Erythroblast (primary cell): ENCODE measurements at regions not wholly inside any gene's neighbourhood (a gene's known extent, or its start where the extent isn't known, plus 50 kb on each side); places are given as distances from the start of the nearest gene placed in this dataset.
"Not testable (repeated sequence)": the region's sequence is repeated elsewhere in the genome, so short reads cannot be mapped to it uniquely, and the experiment has no call there.

ENCODE experiments used
- DNase-seq, 2 experiments: peaks; one replicate each; lab custom pipeline; 2025; lab: John Stamatoyannopoulos, UW
- GATA1 ChIP-seq: IDR thresholded peaks from 2 replicates; pipeline ENCODE4 v1.6.1; 2011; ENCODE audit warnings: low read depth, mild to moderate bottlenecking, control low read depth, low read length, moderate library complexity
- POLR2A ChIP-seq: IDR thresholded peaks from 2 replicates; pipeline ENCODE4 v1.6.1; 2011; ENCODE audit warnings: mild to moderate bottlenecking, low read length

DNA sequence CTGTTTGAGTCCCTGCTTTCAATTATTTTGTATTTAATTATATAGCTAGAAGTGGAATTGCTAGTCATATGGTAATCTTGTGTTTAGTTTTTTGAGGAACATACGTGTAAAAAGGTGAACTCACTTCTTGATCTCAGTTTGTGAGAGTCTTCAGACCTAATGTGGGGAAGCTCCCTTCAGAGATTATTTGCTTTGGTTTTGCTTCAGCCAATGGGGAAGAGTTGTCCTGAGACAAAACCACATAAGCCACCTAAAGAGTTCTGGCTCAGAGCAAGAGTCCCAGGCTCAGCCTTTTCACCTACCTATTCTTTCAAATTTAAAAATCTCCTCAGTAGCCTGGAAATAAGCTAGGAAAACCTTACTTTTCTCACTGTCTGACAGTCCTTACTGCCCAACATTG lies 138.4 kb downstream of the UCK2 start:
- no peak for DNase-seq
- TF ChIP-seq POLR2A = no peak
- no peak for TF ChIP-seq GATA1

DNA sequence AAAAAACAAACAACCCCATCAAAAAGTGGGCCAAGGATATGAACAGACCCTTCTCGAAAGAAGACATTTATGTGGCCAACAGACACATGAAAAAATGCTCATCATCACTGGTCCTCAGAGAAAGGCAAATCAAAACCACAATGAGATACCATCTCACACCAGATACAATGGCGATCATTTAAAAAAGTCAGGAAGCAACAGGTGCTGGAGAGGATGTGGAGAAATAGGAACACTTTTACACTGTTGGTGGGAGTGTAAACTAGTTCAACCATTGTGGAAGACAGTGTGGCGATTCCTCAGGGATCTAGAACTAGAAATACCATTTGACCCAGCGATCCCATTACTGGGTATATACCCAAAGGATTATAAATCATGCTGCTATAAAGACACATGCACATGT lies 142.0 kb downstream of the UCK2 start:
- not testable (repeated sequence) for DNase-seq

DNA sequence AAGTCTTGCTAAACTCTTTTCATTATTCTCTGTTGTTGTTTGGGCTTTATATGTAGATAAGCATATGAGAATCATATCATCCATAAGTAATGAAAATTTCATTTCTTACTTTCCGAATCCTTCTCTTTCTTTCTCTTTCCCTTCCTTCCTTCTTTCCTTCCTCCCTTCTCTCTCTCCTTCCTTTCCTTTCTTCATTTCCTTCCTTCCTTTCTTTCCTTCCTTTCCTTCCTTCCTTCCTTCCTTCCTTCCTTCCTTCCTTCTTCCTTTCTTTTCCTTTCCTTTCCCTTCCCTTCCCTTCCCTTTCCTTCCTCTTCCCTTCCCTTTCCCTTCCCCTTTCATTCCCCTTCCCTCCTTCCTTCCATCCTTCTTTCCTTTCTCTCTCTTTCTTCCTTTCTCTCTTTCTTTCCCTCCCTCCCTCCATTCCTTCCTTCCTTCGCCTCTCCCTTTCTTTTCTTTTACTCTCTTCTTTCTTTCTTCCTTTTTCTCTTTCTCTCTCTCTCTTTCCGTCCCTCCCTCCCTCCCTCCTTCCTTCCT lies 147.3 kb downstream of the UCK2 start:
- no peak for DNase-seq
- TF ChIP-seq GATA1 (no peak), POLR2A (no peak)

DNA sequence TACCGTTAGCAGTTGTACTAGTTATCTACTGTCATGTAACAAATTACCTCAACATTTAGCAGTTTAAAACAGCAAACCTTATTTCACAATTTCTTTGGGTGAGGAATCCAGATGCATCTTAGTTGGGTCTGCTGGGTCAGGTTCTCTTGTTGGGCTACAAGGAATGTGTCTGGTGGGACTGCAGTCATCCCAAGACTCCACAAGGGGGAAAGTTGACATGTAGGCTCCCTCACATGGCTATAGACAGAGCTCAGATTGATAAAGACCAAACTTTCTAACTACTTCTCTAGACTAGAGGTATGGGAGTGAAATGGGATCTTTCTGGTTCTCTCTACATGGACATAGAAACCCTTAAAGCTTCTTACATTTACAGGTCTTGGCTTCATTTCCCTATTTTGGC lies 160.9 kb downstream of the UCK2 start:
- no peak for TF ChIP-seq GATA1
- no peak for TF ChIP-seq POLR2A
- no peak for DNase-seq

DNA sequence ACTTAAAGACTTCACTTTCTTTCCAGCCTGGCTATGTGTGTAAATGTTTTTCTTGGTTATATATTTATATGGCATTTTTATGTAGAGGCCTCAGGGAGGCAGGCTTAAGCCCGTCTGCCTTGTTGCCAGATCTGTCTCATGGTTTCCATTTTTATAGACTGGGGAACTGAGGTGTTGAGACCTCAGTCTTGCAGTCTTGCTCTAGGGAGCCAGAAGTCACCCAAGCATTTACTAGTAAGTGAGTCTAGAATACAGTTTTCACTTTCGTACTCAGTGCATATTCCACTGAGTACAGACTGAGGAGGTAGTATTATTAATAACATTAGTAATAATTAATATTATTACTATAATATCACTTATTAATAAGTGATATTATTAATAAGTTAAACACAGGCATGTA lies 161.4 kb downstream of the UCK2 start:
- DNase-seq = no peak
- TF ChIP-seq GATA1 = no peak
- TF ChIP-seq POLR2A = no peak

DNA sequence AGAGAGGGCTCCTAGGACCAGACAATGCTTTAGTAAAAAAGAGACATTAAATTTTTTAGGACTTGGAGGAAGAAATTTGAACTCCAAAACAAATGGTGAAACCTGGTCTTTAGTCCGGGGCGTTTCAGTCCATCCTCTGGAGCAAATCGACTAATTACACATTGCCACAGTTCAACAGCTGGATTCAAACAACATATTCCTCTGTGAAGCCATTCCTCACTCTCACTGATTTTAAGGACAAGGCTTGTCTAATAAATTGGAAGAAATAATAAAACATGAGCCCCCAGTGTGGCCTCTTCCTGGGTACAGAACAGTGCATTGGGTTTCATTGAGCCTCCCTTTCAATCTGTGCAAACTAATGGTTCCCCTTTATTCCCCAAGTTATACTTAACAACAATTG lies 165.1 kb downstream of the UCK2 start:
- no peak for DNase-seq
- TF ChIP-seq GATA1 = no peak
- no peak for TF ChIP-seq POLR2A

DNA sequence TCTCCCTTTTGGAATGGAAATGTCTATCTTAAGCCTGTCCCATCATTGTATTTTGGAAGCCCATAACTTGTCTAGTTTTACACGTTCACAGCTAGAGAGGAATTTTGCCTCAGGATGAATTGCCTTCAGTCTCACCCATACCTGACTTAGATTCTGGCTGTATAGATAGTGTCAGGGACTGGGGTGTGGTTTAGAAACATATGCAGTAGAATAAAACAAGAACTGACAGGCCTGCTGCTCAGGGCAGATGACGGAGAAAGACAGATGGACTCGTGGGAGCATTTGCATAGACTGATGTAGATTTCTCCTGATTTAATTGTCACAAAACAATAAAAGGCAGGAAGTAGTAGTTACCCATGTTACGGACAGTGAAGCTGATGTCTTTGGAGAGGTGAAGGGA lies 166.7 kb downstream of the UCK2 start:
- no peak for DNase-seq
- TF ChIP-seq POLR2A = no peak

DNA sequence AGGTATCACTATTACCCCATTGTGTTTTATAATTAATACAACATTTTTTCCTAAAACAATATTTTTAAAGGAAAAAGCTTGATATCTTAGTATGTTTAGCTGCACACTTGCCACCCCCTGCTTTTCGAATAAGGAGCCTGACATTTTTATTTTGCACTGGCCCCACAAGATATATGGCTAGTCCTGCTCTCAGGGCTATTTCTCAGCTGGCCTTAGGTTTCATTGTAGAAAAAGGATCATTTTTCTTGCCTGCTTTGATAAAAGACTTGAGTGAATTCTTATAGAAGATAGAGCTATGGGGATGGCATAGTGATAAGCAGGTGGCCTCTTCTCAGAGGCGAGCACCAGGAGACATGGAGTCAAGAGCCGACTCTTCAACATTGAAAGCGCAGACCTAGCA lies 167.0 kb downstream of the FAM78B start:
- no peak for TF ChIP-seq GATA1
- TF ChIP-seq POLR2A = no peak
- no peak for DNase-seq

DNA sequence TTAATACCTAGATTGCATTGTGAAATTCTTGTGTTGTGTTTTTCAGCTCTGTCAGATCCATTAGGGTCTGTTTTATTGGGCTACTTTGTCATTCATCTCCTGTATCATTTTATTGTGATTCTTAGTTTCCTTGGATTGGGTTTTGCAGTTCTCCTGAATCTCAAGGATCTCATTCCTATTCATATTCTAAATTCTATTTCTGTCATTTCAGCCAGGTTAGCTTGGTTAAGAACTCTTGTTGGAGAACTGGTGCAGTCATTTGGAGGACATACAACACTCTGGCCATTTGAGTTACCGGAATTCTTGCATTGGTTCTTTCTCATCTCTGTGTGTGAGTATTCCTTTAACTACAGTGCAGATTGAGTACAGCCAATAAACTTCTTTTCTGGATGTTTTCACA lies 159.6 kb downstream of the FAM78B start:
- TF ChIP-seq POLR2A (no peak), GATA1 (no peak)
- no peak for DNase-seq

DNA sequence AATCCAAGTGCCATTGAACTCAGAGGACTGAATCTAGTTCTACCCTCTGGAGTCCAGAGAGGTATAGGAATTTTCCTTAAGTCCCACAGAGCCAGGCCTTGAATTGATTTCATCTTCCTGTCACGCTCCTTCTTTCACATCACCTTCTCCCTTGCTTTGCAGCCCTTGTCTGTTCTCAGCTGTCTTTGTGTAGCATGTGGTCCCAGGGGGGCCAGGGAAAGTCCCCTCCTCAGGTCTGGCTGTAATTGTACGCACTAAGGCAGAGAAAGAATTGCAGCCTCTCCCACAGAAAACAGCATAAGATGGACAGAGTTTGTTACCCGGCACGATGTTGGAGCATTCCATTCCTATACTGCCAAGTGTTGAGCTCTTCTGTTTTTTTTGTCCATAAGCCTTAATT lies 153.6 kb downstream of the FAM78B start:
- TF ChIP-seq POLR2A (no peak), GATA1 (no peak)

DNA sequence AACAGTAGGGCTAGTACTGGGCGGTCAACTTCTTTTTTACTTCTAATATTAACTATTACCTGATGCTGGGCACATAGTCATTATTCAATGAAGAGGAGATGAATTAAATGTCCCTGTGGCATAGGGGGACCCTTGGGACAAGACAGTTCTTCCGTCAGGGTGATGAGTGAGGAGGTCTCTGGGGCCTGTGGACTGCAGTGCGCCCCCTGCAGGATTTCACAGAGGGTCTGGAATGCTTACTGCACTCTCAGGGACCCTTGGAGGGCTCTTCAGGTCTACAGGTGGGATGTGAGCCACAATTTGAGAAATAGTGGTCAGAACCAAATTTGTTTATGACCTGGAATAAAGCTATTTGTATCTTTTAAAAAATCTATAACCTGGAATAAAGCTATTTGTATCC lies 149.4 kb downstream of the FAM78B start:
- peak; percentile 9 to 34 for DNase-seq
- TF ChIP-seq GATA1 = no peak
- no peak for TF ChIP-seq POLR2A

More for the DNA sequence above, 153.6 kb downstream of the FAM78B start:
- DNase-seq = no peak
